Epithelial cell of proximal tubule (primary cell): ENCODE measurements at regions not wholly inside any gene's neighbourhood (a gene's known extent, or its start where the extent isn't known, plus 50 kb on each side); places are given as distances from the start of the nearest gene placed in this dataset.
"Not testable (repeated sequence)": the region's sequence is repeated elsewhere in the genome, so short reads cannot be mapped to it uniquely, and the experiment has no call there.

Source experiments
- DNase-seq: peaks from one replicate; pipeline ENCODE4 v3.0.0-alpha.2; 2011; ENCODE audit warnings: low read depth
- H3K4me3 ChIP-seq: 2 replicates; pipeline ENCODE4 v1.5.1; 2011; ENCODE audit warnings: low read depth, mild to moderate bottlenecking, low read length
- CTCF ChIP-seq: conservative IDR thresholded peaks from 2 replicates; pipeline ENCODE4 v1.5.1; 2012; ENCODE audit warnings: low read depth, mild to moderate bottlenecking, low read length

- TF ChIP-seq CTCF, result no peak
- DNase-seq, result no peak
These were observed 244.6 kb upstream of the SFSWAP start for GRCh38 chr12:131466306-131466705.

GRCh38 chr12:131466932-131467331 lies 244.0 kb upstream of the SFSWAP start:
- no peak overlapping the region for H3K4me3 ChIP-seq
- DNase-seq, result no peak
- no peak for TF ChIP-seq CTCF

More at GRCh38 chr12:131466306-131466705, 244.6 kb upstream of the SFSWAP start:
- H3K4me3 ChIP-seq, result no peak overlapping the region

GRCh38 chr12:131468206-131468605 lies 242.7 kb upstream of the SFSWAP start:
- no peak overlapping the region for H3K4me3 ChIP-seq
- no peak for TF ChIP-seq CTCF
- DNase-seq, result no peak

- H3K4me3 ChIP-seq, result not testable (repeated sequence)
These were observed 240.9 kb upstream of the SFSWAP start for GRCh38 chr12:131469945-131470344.

GRCh38 chr12:131471271-131471905 lies 239.5 kb upstream of the SFSWAP start:
- no peak for TF ChIP-seq CTCF
- DNase-seq, result no peak
- no peak overlapping the region for H3K4me3 ChIP-seq

More at GRCh38 chr12:131469945-131470344, 240.9 kb upstream of the SFSWAP start:
- not testable (repeated sequence) for DNase-seq

GRCh38 chr12:131471946-131472732 lies 238.8 kb upstream of the SFSWAP start:
- no peak for DNase-seq
- H3K4me3 ChIP-seq, result no peak overlapping the region
- TF ChIP-seq CTCF, result no peak

- no peak for DNase-seq
- no peak for TF ChIP-seq CTCF
- H3K4me3 ChIP-seq, result no peak overlapping the region
These were observed 237.6 kb upstream of the SFSWAP start for GRCh38 chr12:131473261-131473660.
